ENCODE measurements at regions not wholly inside any gene's neighbourhood (a gene's known extent, or its start where the extent isn't known, plus 50 kb on each side); places are given as distances from the start of the nearest gene placed in this dataset.
"Not testable (repeated sequence)": the region's sequence is repeated elsewhere in the genome, so short reads cannot be mapped to it uniquely, and the experiment has no call there.

GRCh38 chr2:91567546-91568335 lies 2876.3 kb downstream of the RPIA start:
- TF ChIP-seq CTCF (IDR thresholded peaks at IDR 0.05 in 8 of 11, conservative IDR thresholded peaks at IDR 0.05 in 3 of 11); POLR2A (IDR thresholded peaks at IDR 0.05); POLR2AphosphoS5 (IDR thresholded peaks at IDR 0.05): not testable (repeated sequence)
